H1 (cell line): ENCODE measurements at regions not wholly inside any gene's neighbourhood (a gene's known extent, or its start where the extent isn't known, plus 50 kb on each side); places are given as distances from the start of the nearest gene placed in this dataset.

ENCODE experiments used
- CTCF ChIA-PET: fragments of 300-600 bp; sonication (Branson Sonifier 250); formaldehyde crosslinking; loops from one replicate; lab custom pipeline; 2021; ENCODE audit not compliant: partially characterized antibody; lab: Charles Lee
- POLR2A ChIA-PET: fragments of 300-600 bp; sonication (Branson Sonifier 250); formaldehyde crosslinking; loops from one replicate; lab custom pipeline; 2021; ENCODE audit warnings: inconsistent platforms; ENCODE audit not compliant: partially characterized antibody; lab: Charles Lee
- DNase-seq, 2 experiments: peaks; one replicate each; pipeline versions ENCODE4 v3.0.0 to v3.0.0-alpha.2; 2010 to 2022; ENCODE audit warnings: low spot score in 2 of 2, low read depth in 1 of 2, mixed read lengths in 1 of 2
- FAIRE-seq: peaks from 2 replicates; lab custom pipeline; 2011; peaks lifted over from hg19 to GRCh38; lab: Jason Lieb, UNC
- H2AFZ ChIP-seq: 2 replicates; pipeline ENCODE4 v1.8.1; 2012; ENCODE audit warnings: low read length, inconsistent platforms
- H2AK5ac ChIP-seq: 2 replicates; pipeline ENCODE4 v1.6.1; 2013; ENCODE audit warnings: low read depth, low read length
- H2BK120ac ChIP-seq: replicated peaks from 2 replicates; pipeline ENCODE3; 2013; ENCODE audit warnings: low read depth, low read length, inconsistent platforms
- H2BK12ac ChIP-seq: 2 replicates; pipeline ENCODE4 v1.6.1; 2013; ENCODE audit warnings: low read depth, low read length
- H2BK15ac ChIP-seq: 2 replicates; pipeline ENCODE4 v1.6.1; 2013; ENCODE audit warnings: low read length
- H2BK20ac ChIP-seq: 2 replicates; pipeline ENCODE4 v1.6.1; 2013; ENCODE audit warnings: low read length
- H2BK5ac ChIP-seq: 2 replicates; pipeline ENCODE4 v1.6.1; 2013; ENCODE audit warnings: low read depth, low read length
- H3K14ac ChIP-seq: 2 replicates; pipeline ENCODE4 v1.6.1; 2013; ENCODE audit warnings: inconsistent platforms; ENCODE audit not compliant: insufficient read length
- H3K18ac ChIP-seq: 2 replicates; pipeline ENCODE4 v1.6.1; 2013; ENCODE audit warnings: low read length; ENCODE audit errors: extremely low read depth
- H3K23ac ChIP-seq: 2 replicates; pipeline ENCODE4 v1.6.1; 2013; ENCODE audit warnings: inconsistent platforms; ENCODE audit not compliant: insufficient read length
- H3K23me2 ChIP-seq: 2 replicates; pipeline ENCODE4 v1.6.1; 2013; ENCODE audit warnings: low read depth, low read length
- H3K27ac ChIP-seq: 2 replicates; pipeline ENCODE4 v1.6.1; 2011; ENCODE audit warnings: low read depth, low read length, inconsistent platforms
- H3K27me3 ChIP-seq, 4 experiments: replicated peaks in 1 of 4; 1 replicate in 1 of 4; 2 replicates in 3 of 4; pipeline versions ENCODE4 v1.6.1 to v1.8.1; 2011 to 2013; ENCODE audit warnings: low read length in 3 of 4, mild to moderate bottlenecking in 3 of 4, inconsistent platforms in 2 of 4, mixed read lengths in 2 of 4, moderate library complexity in 1 of 4; ENCODE audit not compliant: control insufficient read depth in 3 of 4, insufficient read depth in 3 of 4; ENCODE audit errors: extremely low read depth in 1 of 4
- H3K36me3 ChIP-seq, 4 experiments: 2 replicates each; pipeline versions ENCODE4 v1.6.1 to v1.8.1; 2011 to 2013; ENCODE audit warnings: mild to moderate bottlenecking in 4 of 4, low read length in 3 of 4, moderate library complexity in 2 of 4, control low read depth in 1 of 4, inconsistent platforms in 1 of 4; ENCODE audit not compliant: insufficient read depth in 4 of 4, control insufficient read depth in 2 of 4
- H3K4ac ChIP-seq: replicated peaks from 2 replicates; pipeline ENCODE3; 2013; ENCODE audit warnings: low read length, low read depth, mixed read lengths, inconsistent platforms; ENCODE audit not compliant: insufficient read length
- H3K4me1 ChIP-seq, 4 experiments: replicated peaks in 1 of 4; 1 replicate in 1 of 4; 2 replicates in 3 of 4; pipeline versions ENCODE4 v1.6.1 to v1.8.1; 2011 to 2013; ENCODE audit warnings: low read length in 3 of 4, inconsistent platforms in 2 of 4, mixed read lengths in 1 of 4; ENCODE audit not compliant: insufficient read depth in 4 of 4, control insufficient read depth in 3 of 4
- H3K4me2 ChIP-seq, 2 experiments: 2 replicates each; pipeline versions ENCODE4 v1.6.1 to v1.8.1; 2011 to 2013; ENCODE audit warnings: low read depth in 2 of 2, low read length in 2 of 2, control low read depth in 1 of 2, inconsistent platforms in 1 of 2, mild to moderate bottlenecking in 1 of 2; ENCODE audit not compliant: insufficient read depth in 1 of 2
- H3K4me3 ChIP-seq, 4 experiments: fragments of 200-600, 300-600 bp in 1 of 4; sonication (generic), shearing (Covaris generic), sonication (Bioruptor Twin) in 1 of 4; 2 replicates each; pipeline versions ENCODE4 v1.5.1 to v1.8.1; 2011 to 2016; ENCODE audit warnings: low read length in 4 of 4, low read depth in 3 of 4, control low read depth in 2 of 4, inconsistent platforms in 2 of 4, mild to moderate bottlenecking in 2 of 4, mixed read lengths in 1 of 4, moderate library complexity in 1 of 4; ENCODE audit not compliant: insufficient read depth in 2 of 4; ENCODE audit errors: extremely low read depth in 1 of 4
- H3K56ac ChIP-seq: replicated peaks from 2 replicates; pipeline ENCODE3; 2013; ENCODE audit warnings: low read depth, mild to moderate bottlenecking, mixed read lengths, low read length, inconsistent platforms; ENCODE audit not compliant: insufficient read length
- H3K79me1 ChIP-seq: 2 replicates; pipeline ENCODE4 v1.6.1; 2013; ENCODE audit warnings: low read depth, low read length, control low read depth
- H3K79me2 ChIP-seq, 2 experiments: 2 replicates each; pipeline versions ENCODE4 v1.6.1 to v1.8.1; 2012 to 2013; ENCODE audit warnings: low read length in 2 of 2, mild to moderate bottlenecking in 2 of 2, inconsistent platforms in 1 of 2; ENCODE audit not compliant: insufficient read depth in 2 of 2, control insufficient read depth in 1 of 2
- H3K9ac ChIP-seq, 4 experiments: replicated peaks in 1 of 4; 1 replicate in 1 of 4; 2 replicates in 3 of 4; pipeline versions ENCODE4 v1.6.1 to v1.8.1; 2011 to 2013; ENCODE audit warnings: low read depth in 3 of 4, low read length in 3 of 4, control low read depth in 2 of 4, mild to moderate bottlenecking in 2 of 4, moderate library complexity in 2 of 4, inconsistent platforms in 1 of 4; ENCODE audit errors: extremely low read depth in 1 of 4
- H3K9me3 ChIP-seq, 2 experiments: 2 replicates each; pipeline versions ENCODE4 v1.6.1 to v1.8.1; 2012 to 2013; ENCODE audit warnings: mild to moderate bottlenecking in 2 of 2, moderate library complexity in 2 of 2, control low read depth in 1 of 2, inconsistent platforms in 1 of 2, low read depth in 1 of 2, low read length in 1 of 2, mixed read lengths in 1 of 2; ENCODE audit not compliant: insufficient read depth in 2 of 2
- H4K20me1 ChIP-seq, 2 experiments: replicated peaks in 1 of 2; 2 replicates each; pipeline versions ENCODE3 to v1.8.1; 2011 to 2013; ENCODE audit warnings: inconsistent platforms in 2 of 2, low read length in 2 of 2, mild to moderate bottlenecking in 1 of 2; ENCODE audit not compliant: insufficient read depth in 2 of 2, control insufficient read depth in 1 of 2
- H4K5ac ChIP-seq: 2 replicates; pipeline ENCODE4 v1.6.1; 2013; ENCODE audit warnings: low read length, low read depth, mixed read lengths, inconsistent platforms; ENCODE audit not compliant: insufficient read length
- H4K8ac ChIP-seq: 2 replicates; pipeline ENCODE4 v1.8.0; 2013; ENCODE audit warnings: mild to moderate bottlenecking, moderate library complexity, low read length, inconsistent platforms; ENCODE audit not compliant: insufficient read depth; ENCODE audit errors: extremely low read depth
- H4K91ac ChIP-seq: replicated peaks from 2 replicates; pipeline ENCODE3; 2013; ENCODE audit warnings: low read length, mixed read lengths, inconsistent platforms; ENCODE audit not compliant: insufficient read length
- ATF3 ChIP-seq: IDR thresholded peaks from 2 replicates; pipeline ENCODE4 v1.6.1; 2011; ENCODE audit warnings: low read depth, mild to moderate bottlenecking, low read length; ENCODE audit not compliant: insufficient read depth
- CTBP2 ChIP-seq: IDR thresholded peaks from 2 replicates; pipeline ENCODE4 v1.7.0; 2011; ENCODE audit warnings: borderline replicate concordance, mild to moderate bottlenecking, moderate library complexity, mixed read lengths, low read length; ENCODE audit not compliant: insufficient read depth, insufficient read length
- EGR1 ChIP-seq: IDR thresholded peaks from 2 replicates; pipeline ENCODE4 v1.6.1; 2011; ENCODE audit warnings: low read depth, low read length, borderline replicate concordance
- GABPA ChIP-seq: IDR thresholded peaks from 2 replicates; pipeline ENCODE4 v1.6.1; 2011; ENCODE audit warnings: mild to moderate bottlenecking, low read length, moderate library complexity, borderline replicate concordance; ENCODE audit not compliant: insufficient read depth
- NANOG ChIP-seq: IDR thresholded peaks from 2 replicates; pipeline ENCODE4 v1.6.1; 2011; ENCODE audit warnings: low read length, low read depth, mild to moderate bottlenecking, inconsistent platforms; ENCODE audit not compliant: insufficient read depth, poor library complexity, severe bottlenecking
- SP4 ChIP-seq: IDR thresholded peaks from 2 replicates; pipeline ENCODE4 v1.6.1; 2012; ENCODE audit warnings: low read length, inconsistent platforms
- SUZ12 ChIP-seq: fragments of 200-600 bp; sonication (generic); IDR thresholded peaks from 2 replicates; pipeline ENCODE4 v1.6.1; 2012; ENCODE audit warnings: mild to moderate bottlenecking, inconsistent platforms, low read length, moderate library complexity, mixed read lengths
- TCF12 ChIP-seq: IDR thresholded peaks from 2 replicates; pipeline ENCODE4 v1.6.1; 2011; ENCODE audit warnings: low read depth, mild to moderate bottlenecking, low read length
- TEAD4 ChIP-seq: IDR thresholded peaks from 2 replicates; pipeline ENCODE4 v1.6.1; 2012; ENCODE audit warnings: low read depth, low read length, inconsistent platforms, mixed read lengths

- TF ChIP-seq ATF3: no peak
Observed at GRCh38 chr2:150385211-150385610, 102.3 kb downstream of the RND3 start (continued).

GRCh38 chr2:150383587-150383986 lies 103.9 kb downstream of the RND3 start:
- Histone ChIP-seq H2BK20ac (no peak overlapping the region), H3K36me3 (no peaks in the 10 kb centered on the region), H3K56ac (no peak overlapping the region), H3K14ac (no peak overlapping the region), H2AFZ (no peak overlapping the region), H3K27me3 (no peaks in the 10 kb centered on the region), H3K4me2 (no peak overlapping the region), H3K23ac (no peak overlapping the region), H4K20me1 (no peaks in the 10 kb centered on the region), H3K9ac (no peak overlapping the region), H3K4ac (no peak overlapping the region), H3K4me1 (no peaks in the 10 kb centered on the region), H2BK5ac (no peak overlapping the region), H4K5ac (no peak overlapping the region), H3K9me3 (peaks cover 0 to 4% of the 10 kb centered on the region in 2 experiments; a peak in 1 of 4 replicates), H3K79me2 (no peaks in the 10 kb centered on the region), H2BK12ac (no peak overlapping the region), H3K18ac (no peak overlapping the region), H2BK15ac (no peak overlapping the region), H3K23me2 (0 out of 2 replicates have a peak, but pooled peaks cover 1% of the 10 kb centered on the region), H4K91ac (no peak overlapping the region), H3K79me1 (no peaks in the 10 kb centered on the region), H2BK120ac (no peak overlapping the region), H2AK5ac (no peak overlapping the region), H4K8ac (no peak overlapping the region), H3K4me3 (no peak overlapping the region), H3K27ac (no peak overlapping the region)
- POLR2A ChIA-PET: no interaction called here
- TF ChIP-seq EGR1 (no peak), TEAD4 (no peak), CTBP2 (no peak), SP4 (no peak), SUZ12 (no peak), NANOG (no peak), GABPA (no peak), TCF12 (no peak)
- CTCF ChIA-PET: interaction anchor here (0.6 to 1.3 kb wide), 3 partner anchors 14 to 347 kb away, joined by 3 to 5 read pairs (median 4); no protein-coding TSS in a partner anchor
- DNase-seq: no peak
- no peak for FAIRE-seq
